A673 (cell line): ENCODE measurements at regions not wholly inside any gene's neighbourhood (a gene's known extent, or its start where the extent isn't known, plus 50 kb on each side); places are given as distances from the start of the nearest gene placed in this dataset.

ENCODE experiments used
- BruUV-seq: library from RNA; stranded (reverse); fragments of 400-500 nt; replicated peaks from 2 replicates; lab custom pipeline; 2021; lab: Mats Ljungman, UMichigan
- CTCF ChIA-PET: fragments of 300-600 bp; sonication (Branson Sonifier 250); formaldehyde crosslinking; loops from one replicate; lab custom pipeline; 2022; ENCODE audit warnings: antibody characterized with exemption; lab: Charles Lee
- POLR2A ChIA-PET: fragments of 300-600 bp; sonication (Branson Sonifier 250); formaldehyde crosslinking; loops from one replicate; lab custom pipeline; 2022; ENCODE audit warnings: antibody characterized with exemption; ENCODE audit not compliant: low non-redundant PET; lab: Charles Lee
- DNase-seq: peaks from one replicate; pipeline ENCODE4 v3.0.0-alpha.2; 2015; ENCODE audit warnings: low spot score
- H3K27ac ChIP-seq: fragments of 200-600 bp; sonication (generic); 2 replicates; pipeline ENCODE4 v1.5.1; 2016; ENCODE audit warnings: mixed run types, low read depth, mild to moderate bottlenecking, mixed read lengths, antibody characterized with exemption, low read length; ENCODE audit not compliant: poor library complexity, severe bottlenecking
- H3K27me3 ChIP-seq: fragments of 200-600 bp; sonication (generic); replicated peaks from 2 replicates; pipeline ENCODE4 v1.6.1; 2017; ENCODE audit warnings: mixed run types, low read depth, mild to moderate bottlenecking, mixed read lengths, antibody characterized with exemption, low read length; ENCODE audit not compliant: insufficient read depth, poor library complexity
- H3K36me3 ChIP-seq: fragments of 200-600 bp; sonication (generic); 2 replicates; pipeline ENCODE4 v1.6.1; 2016; ENCODE audit warnings: mixed run types, mild to moderate bottlenecking, mixed read lengths, antibody characterized with exemption, low read length; ENCODE audit not compliant: insufficient read depth, poor library complexity, severe bottlenecking
- H3K4me1 ChIP-seq: fragments of 200-600 bp; sonication (generic); 2 replicates; pipeline ENCODE4 v1.6.1; 2017; ENCODE audit warnings: mixed run types, mild to moderate bottlenecking, mixed read lengths, antibody characterized with exemption, low read length; ENCODE audit not compliant: insufficient read depth, poor library complexity, severe bottlenecking
- H3K4me3 ChIP-seq: fragments of 200-600 bp; sonication (generic); 2 replicates; pipeline ENCODE4 v1.5.1; 2016; ENCODE audit warnings: low read depth, mixed run types, mild to moderate bottlenecking, mixed read lengths, low read length; ENCODE audit not compliant: poor library complexity, severe bottlenecking
- H3K9me3 ChIP-seq: fragments of 200-600 bp; sonication (generic); 2 replicates; pipeline ENCODE4 v1.6.1; 2016; ENCODE audit warnings: mixed run types, low read depth, mild to moderate bottlenecking, mixed read lengths, antibody characterized with exemption, low read length; ENCODE audit not compliant: poor library complexity, severe bottlenecking
- CTCF ChIP-seq: fragments of 300-800, 200-600 bp; sonication (generic); conservative IDR thresholded peaks from 2 replicates; pipeline ENCODE4 v1.5.1; 2017; ENCODE audit warnings: low read depth, mild to moderate bottlenecking, antibody characterized with exemption, low read length, moderate library complexity, mixed read lengths
- EZH2 ChIP-seq: fragments of 200-600 bp; sonication (generic); IDR thresholded peaks from 2 replicates; pipeline ENCODE4 v1.6.1; 2017; ENCODE audit warnings: borderline replicate concordance, low read depth, mild to moderate bottlenecking, mixed read lengths, antibody characterized with exemption, low read length; ENCODE audit not compliant: poor library complexity, severe bottlenecking
- intact Hi-C: fragments of 100-400 bp; cut with micrococcal nuclease; formaldehyde crosslinking; loops from one replicate; pipeline ENCODE4 v1.10.0; 2022; ENCODE audit not compliant: unreplicated experiment

DNA sequence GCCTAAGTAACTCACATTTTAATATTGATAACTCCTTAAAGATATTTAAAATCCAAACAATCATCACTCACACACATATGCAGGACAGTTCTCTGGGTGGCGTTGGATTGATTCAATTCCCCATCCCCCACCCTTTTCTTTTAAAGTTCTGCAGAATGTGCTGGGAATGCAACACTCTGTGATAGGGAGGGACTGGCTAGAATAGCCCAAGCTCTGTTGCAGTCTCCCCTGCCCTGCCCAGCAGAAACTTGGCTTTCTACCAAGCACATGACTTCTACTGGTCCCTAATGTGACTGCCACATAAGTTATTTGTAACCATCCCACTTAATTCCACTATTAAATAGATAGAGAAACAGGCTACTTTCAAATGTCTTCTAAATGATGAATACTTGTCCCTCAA is 55.2 kb downstream of the TWIST1 start:
- POLR2A ChIA-PET, result no interaction called here
- Histone ChIP-seq H3K9me3 (no peaks in the 10 kb centered on the region), H3K36me3 (no peaks in the 10 kb centered on the region), H3K4me3 (no peak overlapping the region), H3K4me1 (peaks cover 16% of the 10 kb centered on the region), H3K27ac (no peak overlapping the region), H3K27me3 (no peaks in the 10 kb centered on the region)
- TF ChIP-seq EZH2 (no peak), CTCF (no peak)
- no peak for DNase-seq
- no TSS peak for BruUV-seq
- CTCF ChIA-PET, result no interaction called here
- intact Hi-C loops, result no loop called here

DNA sequence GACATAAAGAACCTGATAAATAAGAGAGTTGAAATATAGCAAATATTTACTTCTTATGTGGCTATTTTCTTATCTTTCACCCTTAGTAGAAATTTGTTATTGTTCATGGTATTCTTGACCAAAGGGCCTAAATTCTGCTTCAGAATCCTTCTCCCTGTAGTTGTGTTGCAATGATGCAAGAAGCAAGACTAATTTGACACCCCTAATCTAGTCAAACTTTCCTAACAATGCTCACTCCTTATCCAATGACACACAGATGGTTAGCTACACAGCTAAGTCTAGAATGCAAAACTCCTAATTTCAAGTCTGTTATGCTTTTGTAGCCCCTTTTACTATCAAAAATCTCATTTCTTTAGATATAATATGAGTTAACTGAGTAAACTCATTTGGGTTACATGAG is 56.1 kb downstream of the TWIST1 start:
- ChIA-PET POLR2A (no interaction called here), CTCF (no interaction called here)
- no peaks in the 10 kb centered on the region for H3K27me3 ChIP-seq
- no peak overlapping the region for H3K4me3 ChIP-seq
- H3K27ac ChIP-seq, result peak overlapping the region; percentile 62
- TF ChIP-seq EZH2 (no peak), CTCF (no peak)
- BruUV-seq, result no TSS peak
- DNase-seq, result no peak
- H3K36me3 ChIP-seq, result no peaks in the 10 kb centered on the region
- intact Hi-C loops, result no loop called here
- no peaks in the 10 kb centered on the region for H3K9me3 ChIP-seq
- peaks cover 16% of the 10 kb centered on the region for H3K4me1 ChIP-seq

- CTCF ChIA-PET, result interaction anchor here (0.7 kb wide), 1 partner anchor 9 kb away, joined by 3 read pairs; no protein-coding TSS in a partner anchor
- Histone ChIP-seq H3K4me3 (no peak overlapping the region), H3K4me1 (peaks cover 16% of the 10 kb centered on the region), H3K27ac (peak overlapping the region; percentile 62), H3K36me3 (no peaks in the 10 kb centered on the region), H3K27me3 (no peaks in the 10 kb centered on the region), H3K9me3 (no peaks in the 10 kb centered on the region)
- intact Hi-C loops, result no loop called here
- POLR2A ChIA-PET, result no interaction called here
- peak; percentile 54 for DNase-seq
- TF ChIP-seq EZH2 (no peak), CTCF (no peak)
- no TSS peak for BruUV-seq
These were observed 56.6 kb downstream of the TWIST1 start for GRCh38 chr7:19060761-19061259.
